ENCODE measurements at regions not wholly inside any gene's neighbourhood (a gene's known extent, or its start where the extent isn't known, plus 50 kb on each side); places are given as distances from the start of the nearest gene placed in this dataset.

- POLR2A ChIA-PET, result no interaction called here
- no peaks in the 10 kb centered on the region for H3K9me2 ChIP-seq
- H3K27me3 ChIP-seq (ENCODE audit: insufficient read depth), result no peaks in the 10 kb centered on the region
- no peak overlapping the region for H3K4me2 ChIP-seq
- H2AFZ ChIP-seq (ENCODE audit: low read depth), result no peak overlapping the region
- H3K36me3 ChIP-seq (replicated peaks in 1 of 2; ENCODE audit: control insufficient read depth in 1 of 2, insufficient read depth in 2 of 2, low read length in 1 of 2), result no peaks in the 10 kb centered on the region
- H3K9ac ChIP-seq, result no peak overlapping the region
- 26% methylated on average over 2 of the region's 10 CpGs for WGBS (ENCODE audit: low lambda C conversion rate)
- H3K27ac ChIP-seq (ENCODE audit: low read depth in 2 of 2, low read length in 1 of 2), result no peak overlapping the region
- no peak for TF ChIP-seq IRF3 (IDR thresholded peaks at IDR 0.05; ENCODE audit: low read depth, low read length)
- TF ChIP-seq USF1 (IDR thresholded peaks at IDR 0.05; ENCODE audit: borderline replicate concordance, low read depth), result no peak
- TF ChIP-seq CHD2 (IDR thresholded peaks at IDR 0.05; ENCODE audit: low read length, partially characterized antibody), result no peak
- no peak for DNase-seq
- H4K20me1 ChIP-seq (ENCODE audit: insufficient read depth), result no peaks in the 10 kb centered on the region
- no peaks in the 10 kb centered on the region for H3K79me2 ChIP-seq (ENCODE audit: insufficient read depth)
- no peaks in the 10 kb centered on the region for H3K9me3 ChIP-seq
- no peaks in the 10 kb centered on the region for H3F3A ChIP-seq (replicated peaks; ENCODE audit: insufficient read depth)
- CTCF ChIA-PET, result no interaction called here
- no peak overlapping the region for H3K4me3 ChIP-seq (ENCODE audit: low read depth in 2 of 2, low read length in 1 of 2)
- no peaks in the 10 kb centered on the region for H3K4me1 ChIP-seq (ENCODE audit: control insufficient read depth in 1 of 2, insufficient read depth in 2 of 2, low read depth in 1 of 2, low read length in 1 of 2)
Measured at GRCh38 chr6:14912226-14912625, 333.6 kb upstream of the JARID2 start.

GRCh38 chr6:14912706-14913105 is 333.2 kb upstream of the JARID2 start:
- Histone ChIP-seq H4K20me1 (ENCODE audit: insufficient read depth) (no peaks in the 10 kb centered on the region), H3K4me3 (ENCODE audit: low read depth in 2 of 2, low read length in 1 of 2) (no peak overlapping the region), H3K9me2 (no peaks in the 10 kb centered on the region), H2AFZ (ENCODE audit: low read depth) (no peak overlapping the region), H3K36me3 (replicated peaks in 1 of 2; ENCODE audit: control insufficient read depth in 1 of 2, insufficient read depth in 2 of 2, low read length in 1 of 2) (no peaks in the 10 kb centered on the region), H3K4me2 (no peak overlapping the region), H3K79me2 (ENCODE audit: insufficient read depth) (no peaks in the 10 kb centered on the region), H3K9ac (no peak overlapping the region), H3K4me1 (ENCODE audit: control insufficient read depth in 1 of 2, insufficient read depth in 2 of 2, low read depth in 1 of 2, low read length in 1 of 2) (no peaks in the 10 kb centered on the region), H3F3A (replicated peaks; ENCODE audit: insufficient read depth) (no peaks in the 10 kb centered on the region), H3K27me3 (ENCODE audit: insufficient read depth) (no peaks in the 10 kb centered on the region), H3K27ac (ENCODE audit: low read depth in 2 of 2, low read length in 1 of 2) (no peak overlapping the region), H3K9me3 (no peaks in the 10 kb centered on the region)
- WGBS (ENCODE audit: low lambda C conversion rate), result 78% methylated on average over 2 of the region's 2 CpGs
- no peak for TF ChIP-seq CHD2 (IDR thresholded peaks at IDR 0.05; ENCODE audit: low read length, partially characterized antibody)
- TF ChIP-seq MXI1 (IDR thresholded peaks at IDR 0.05; ENCODE audit: low read depth, low read length), result no peak
- TF ChIP-seq MEF2A (IDR thresholded peaks at IDR 0.05; ENCODE audit: borderline replicate concordance, low read depth), result no peak
- no peak for TF ChIP-seq MAX (IDR thresholded peaks at IDR 0.05; ENCODE audit: low read depth)
- TF ChIP-seq EZH2phosphoT487 (IDR thresholded peaks at IDR 0.05; ENCODE audit: borderline replicate concordance, low read depth), result no peak
- no peak for TF ChIP-seq GABPA (IDR thresholded peaks at IDR 0.05; ENCODE audit: low read depth)
- no peak for TF ChIP-seq USF1 (IDR thresholded peaks at IDR 0.05; ENCODE audit: borderline replicate concordance, low read depth)
- no peak for TF ChIP-seq JUND (IDR thresholded peaks at IDR 0.05)
- no peak for TF ChIP-seq FOXM1 (IDR thresholded peaks at IDR 0.05; ENCODE audit: low read depth)
- no peak for TF ChIP-seq RCOR1 (IDR thresholded peaks at IDR 0.05; ENCODE audit: low read length)
- TF ChIP-seq POLR2AphosphoS5 (IDR thresholded peaks at IDR 0.05; ENCODE audit: low read depth, low read length), result no peak
- no peak for TF ChIP-seq RFX5 (IDR thresholded peaks at IDR 0.05; ENCODE audit: low read length)
- no peak for TF ChIP-seq IRF3 (IDR thresholded peaks at IDR 0.05; ENCODE audit: low read depth, low read length)
- no peak for TF ChIP-seq TEAD4 (IDR thresholded peaks at IDR 0.05; ENCODE audit: borderline replicate concordance, insufficient read depth)
- TF ChIP-seq USF2 (IDR thresholded peaks at IDR 0.05; ENCODE audit: borderline replicate concordance, low read depth, low read length), result no peak
- TF ChIP-seq RAD21 (IDR thresholded peaks at IDR 0.05; ENCODE audit: low read length), result no peak
- ChIA-PET CTCF (no interaction called here), POLR2A (no interaction called here)
- no peak for DNase-seq

Data from SK-N-SH (cell line).